Smooth muscle cell (in vitro differentiated cells): ENCODE measurements at regions not wholly inside any gene's neighbourhood (a gene's known extent, or its start where the extent isn't known, plus 50 kb on each side); places are given as distances from the start of the nearest gene placed in this dataset.

Source experiments
- DNase-seq: peaks from one replicate; lab custom pipeline; 2025; ENCODE audit not compliant: unreplicated experiment; lab: John Stamatoyannopoulos, UW
- H2AFZ ChIP-seq: fragments of 200-600 bp; sonication (generic); 2 replicates; pipeline ENCODE4 v1.6.0; 2016; ENCODE audit warnings: antibody characterized with exemption, low read depth, mild to moderate bottlenecking
- H3F3A ChIP-seq: fragments of 200-600 bp; sonication (generic); 2 replicates; pipeline ENCODE4 v1.6.0; 2017; ENCODE audit warnings: antibody characterized with exemption, low read depth
- H3K27ac ChIP-seq: fragments of 200-600 bp; sonication (generic); 2 replicates; pipeline ENCODE4 v1.5.1; 2016; ENCODE audit warnings: low read depth, mild to moderate bottlenecking
- H3K27me3 ChIP-seq: fragments of 200-600 bp; sonication (generic); 2 replicates; pipeline ENCODE4 v1.6.1; 2016; ENCODE audit warnings: low read depth, mild to moderate bottlenecking
- H3K36me3 ChIP-seq: fragments of 200-600 bp; sonication (generic); 2 replicates; pipeline ENCODE4 v1.5.1; 2016; ENCODE audit warnings: low read depth
- H3K4me1 ChIP-seq: fragments of 200-600 bp; sonication (generic); 2 replicates; pipeline ENCODE4 v1.5.1; 2016; ENCODE audit warnings: low read depth
- H3K4me2 ChIP-seq: fragments of 200-600 bp; sonication (generic); 2 replicates; pipeline ENCODE4 v1.6.0; 2016; ENCODE audit warnings: mild to moderate bottlenecking
- H3K4me3 ChIP-seq: fragments of 200-600 bp; sonication (generic); 2 replicates; pipeline ENCODE4 v1.5.1; 2016; ENCODE audit warnings: mild to moderate bottlenecking
- H3K79me2 ChIP-seq: fragments of 200-600 bp; sonication (generic); 2 replicates; pipeline ENCODE4 v1.6.0; 2016; ENCODE audit warnings: low read depth, mild to moderate bottlenecking
- H3K9ac ChIP-seq: fragments of 200-600 bp; sonication (generic); 2 replicates; pipeline ENCODE4 v1.6.0; 2016; ENCODE audit warnings: low read depth
- H3K9me3 ChIP-seq: fragments of 200-600 bp; sonication (generic); replicated peaks from 2 replicates; pipeline ENCODE4 v1.5.1; 2016; ENCODE audit warnings: low read depth
- H4K20me1 ChIP-seq: fragments of 200-600 bp; sonication (generic); 2 replicates; pipeline ENCODE4 v1.6.0; 2016; ENCODE audit warnings: low read depth
- WGBS: methylation state at CpG from one replicate; pipeline ENCODE4 v1.1.7; 2016; ENCODE audit warnings: low lambda C conversion rate; 5-methylcytosine and 5-hydroxymethylcytosine counted together
- TF ChIP-seq, protein P1 (sequence below): fragments of 200-600 bp; sonication (generic); IDR thresholded peaks from 2 replicates; pipeline ENCODE4 v1.5.1; 2017; ENCODE audit warnings: borderline replicate concordance, mild to moderate bottlenecking, antibody characterized with exemption; ENCODE audit not compliant: insufficient read depth, poor library complexity, severe bottlenecking

DNA sequence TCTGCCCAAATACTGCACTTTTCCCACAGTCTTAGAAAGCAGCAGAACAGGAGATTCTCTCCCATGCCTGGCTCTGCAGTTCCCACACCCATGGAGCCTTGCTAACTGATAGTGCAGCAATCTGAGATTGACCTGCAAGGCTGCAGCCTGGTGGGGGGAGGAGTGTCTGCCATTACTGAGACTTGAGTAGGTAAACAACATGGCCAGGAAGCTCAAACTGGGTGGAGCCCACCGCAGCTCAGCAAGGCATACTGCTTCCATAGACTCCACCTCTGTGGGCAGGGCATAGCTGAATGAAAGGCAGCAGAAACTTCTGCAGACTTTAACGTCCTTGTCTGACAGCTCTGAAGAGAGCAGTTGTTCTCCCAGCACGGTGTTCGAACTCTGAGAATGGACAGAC lies 358.5 kb upstream of the PCDH9 start:
- WGBS, result 93% methylated on average over 4 of the region's 4 CpGs

GRCh38 chr13:67577361-67577760 lies 347.2 kb upstream of the PCDH9 start:
- no peak overlapping the region for H3K27ac ChIP-seq
- peaks cover 7% of the 10 kb centered on the region for H3K4me1 ChIP-seq
- no peaks in the 10 kb centered on the region for H3K9me3 ChIP-seq
- 88% methylated on average over 1 of the region's 1 CpG for WGBS
- no peak overlapping the region for H3K9ac ChIP-seq
- DNase-seq, result no peak
- no peaks in the 10 kb centered on the region for H3F3A ChIP-seq
- H3K4me2 ChIP-seq, result no peak overlapping the region
- no peaks in the 10 kb centered on the region for H3K79me2 ChIP-seq
- no peaks in the 10 kb centered on the region for H3K36me3 ChIP-seq
- no peak overlapping the region for H3K4me3 ChIP-seq
- no peaks in the 10 kb centered on the region for H3K27me3 ChIP-seq
- TF ChIP-seq, protein P1, sequence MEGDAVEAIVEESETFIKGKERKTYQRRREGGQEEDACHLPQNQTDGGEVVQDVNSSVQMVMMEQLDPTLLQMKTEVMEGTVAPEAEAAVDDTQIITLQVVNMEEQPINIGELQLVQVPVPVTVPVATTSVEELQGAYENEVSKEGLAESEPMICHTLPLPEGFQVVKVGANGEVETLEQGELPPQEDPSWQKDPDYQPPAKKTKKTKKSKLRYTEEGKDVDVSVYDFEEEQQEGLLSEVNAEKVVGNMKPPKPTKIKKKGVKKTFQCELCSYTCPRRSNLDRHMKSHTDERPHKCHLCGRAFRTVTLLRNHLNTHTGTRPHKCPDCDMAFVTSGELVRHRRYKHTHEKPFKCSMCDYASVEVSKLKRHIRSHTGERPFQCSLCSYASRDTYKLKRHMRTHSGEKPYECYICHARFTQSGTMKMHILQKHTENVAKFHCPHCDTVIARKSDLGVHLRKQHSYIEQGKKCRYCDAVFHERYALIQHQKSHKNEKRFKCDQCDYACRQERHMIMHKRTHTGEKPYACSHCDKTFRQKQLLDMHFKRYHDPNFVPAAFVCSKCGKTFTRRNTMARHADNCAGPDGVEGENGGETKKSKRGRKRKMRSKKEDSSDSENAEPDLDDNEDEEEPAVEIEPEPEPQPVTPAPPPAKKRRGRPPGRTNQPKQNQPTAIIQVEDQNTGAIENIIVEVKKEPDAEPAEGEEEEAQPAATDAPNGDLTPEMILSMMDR, result no peak
- no peaks in the 10 kb centered on the region for H4K20me1 ChIP-seq
- no peak overlapping the region for H2AFZ ChIP-seq

More for the DNA sequence above, 358.5 kb upstream of the PCDH9 start:
- no peaks in the 10 kb centered on the region for H3K27me3 ChIP-seq
- no peaks in the 10 kb centered on the region for H3K79me2 ChIP-seq
- TF ChIP-seq, protein P1, result no peak
- no peak overlapping the region for H3K9ac ChIP-seq
- H3K4me2 ChIP-seq, result no peak overlapping the region
- no peak for DNase-seq
- no peaks in the 10 kb centered on the region for H3K9me3 ChIP-seq
- H3K27ac ChIP-seq, result no peak overlapping the region
- no peak overlapping the region for H2AFZ ChIP-seq
- no peaks in the 10 kb centered on the region for H3K4me1 ChIP-seq
- no peaks in the 10 kb centered on the region for H3K36me3 ChIP-seq
- no peaks in the 10 kb centered on the region for H4K20me1 ChIP-seq
- H3K4me3 ChIP-seq, result no peak overlapping the region
- no peaks in the 10 kb centered on the region for H3F3A ChIP-seq

DNA sequence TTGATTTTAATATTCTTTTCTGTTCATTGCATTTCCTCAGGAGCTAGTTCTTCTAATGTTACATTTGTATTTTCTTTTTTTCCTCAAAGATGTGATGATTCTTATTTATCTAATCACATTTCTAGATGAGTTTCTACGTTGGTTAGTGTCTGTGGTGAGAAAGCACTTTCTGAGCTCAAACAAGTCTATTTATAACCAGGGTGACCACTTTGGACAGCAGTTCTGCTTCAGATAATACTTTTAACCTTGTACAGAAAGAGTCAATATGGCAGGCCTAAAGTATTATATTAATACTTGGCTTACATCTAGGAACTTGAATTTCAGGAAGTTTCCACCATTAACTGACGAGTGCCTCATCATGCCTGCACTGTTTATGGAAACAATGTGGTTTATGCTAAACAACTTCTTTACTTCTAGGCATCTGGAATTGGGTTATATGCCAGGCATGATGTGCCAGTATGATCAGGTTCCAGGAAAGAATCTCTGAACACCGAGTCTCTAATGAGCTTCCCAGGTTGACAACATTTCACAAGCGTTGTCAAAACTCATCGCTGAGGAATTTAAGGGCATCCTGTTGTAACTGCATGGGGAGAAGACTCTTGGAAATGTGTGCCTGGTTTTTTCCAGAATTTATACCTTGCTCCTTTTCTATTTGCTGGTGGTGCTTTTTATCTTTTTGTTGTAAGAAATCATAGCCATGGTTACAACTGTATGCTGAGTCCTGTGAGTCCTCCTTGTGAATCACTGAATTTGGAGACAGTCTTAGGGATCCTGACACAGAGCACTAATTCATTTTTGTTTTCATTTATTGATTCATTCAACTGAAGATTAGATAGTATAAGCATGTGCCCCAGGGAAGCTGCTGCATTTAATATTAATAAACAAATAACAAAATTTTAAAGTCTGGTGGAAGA lies 344.4 kb upstream of the PCDH9 start:
- Histone ChIP-seq H3K79me2 (no peaks in the 10 kb centered on the region), H3F3A (no peaks in the 10 kb centered on the region), H3K9ac (no peak overlapping the region), H3K9me3 (no peaks in the 10 kb centered on the region), H3K36me3 (no peaks in the 10 kb centered on the region), H3K4me2 (no peak overlapping the region), H3K27me3 (no peaks in the 10 kb centered on the region), H3K4me1 (peaks cover 7% of the 10 kb centered on the region), H2AFZ (peak overlapping the region; percentile 2), H4K20me1 (no peaks in the 10 kb centered on the region), H3K4me3 (no peak overlapping the region), H3K27ac (peak overlapping the region; percentile 9)
- TF ChIP-seq, protein P1, result no peak
- no peak for DNase-seq
- WGBS, result 67% methylated on average over 5 of the region's 5 CpGs
